ENCODE measurements at regions not wholly inside any gene's neighbourhood (a gene's known extent, or its start where the extent isn't known, plus 50 kb on each side); places are given as distances from the start of the nearest gene placed in this dataset.
"Not testable (repeated sequence)": the region's sequence is repeated elsewhere in the genome, so short reads cannot be mapped to it uniquely, and the experiment has no call there.

DNA sequence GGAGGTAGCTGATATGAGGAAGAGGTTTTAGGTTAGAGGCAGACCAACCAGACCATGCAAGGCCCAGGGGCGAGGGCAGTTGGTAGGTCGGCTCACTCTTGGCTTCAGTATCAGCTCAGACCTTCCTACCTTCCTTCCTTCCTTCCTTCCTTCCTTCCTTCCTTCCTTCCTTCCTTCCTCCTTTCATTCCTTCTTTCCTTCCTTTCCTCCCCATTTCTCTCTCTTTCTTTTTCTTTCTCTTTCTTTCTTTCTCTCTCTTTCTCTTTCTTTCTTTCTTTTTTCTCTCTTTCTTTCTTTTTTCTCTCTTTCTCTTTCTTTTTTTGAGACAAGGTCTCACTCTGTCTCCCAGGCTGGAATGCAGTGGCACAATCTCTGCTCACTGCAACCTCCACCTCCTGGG, 89.1 kb downstream of the MAB21L3 start:
- H3F3A ChIP-seq (replicated peaks; ENCODE audit: insufficient read depth); DNase-seq; H4K20me1 ChIP-seq (ENCODE audit: insufficient read depth); H3K9me2 ChIP-seq; H3K4me1 ChIP-seq (ENCODE audit: control insufficient read depth in 1 of 2, insufficient read depth in 2 of 2, low read depth in 1 of 2, low read length in 1 of 2); H3K9me3 ChIP-seq; H3K79me2 ChIP-seq (ENCODE audit: insufficient read depth); POLR2A ChIA-PET; H3K4me2 ChIP-seq; H2AFZ ChIP-seq (ENCODE audit: low read depth); H3K36me3 ChIP-seq (replicated peaks in 1 of 2; ENCODE audit: control insufficient read depth in 1 of 2, insufficient read depth in 2 of 2, low read length in 1 of 2); H3K27ac ChIP-seq (ENCODE audit: low read depth in 2 of 2, low read length in 1 of 2); H3K27me3 ChIP-seq (ENCODE audit: insufficient read depth); H3K9ac ChIP-seq; H3K4me3 ChIP-seq (ENCODE audit: low read depth in 2 of 2, low read length in 1 of 2): not testable (repeated sequence)
- CTCF ChIA-PET, result interaction anchor here (1.5 kb wide), 1 partner anchor 285 kb away, joined by 6 read pairs; no protein-coding TSS in a partner anchor
- 31% methylated on average over 2 of the region's 2 CpGs for WGBS (ENCODE audit: low lambda C conversion rate)

DNA sequence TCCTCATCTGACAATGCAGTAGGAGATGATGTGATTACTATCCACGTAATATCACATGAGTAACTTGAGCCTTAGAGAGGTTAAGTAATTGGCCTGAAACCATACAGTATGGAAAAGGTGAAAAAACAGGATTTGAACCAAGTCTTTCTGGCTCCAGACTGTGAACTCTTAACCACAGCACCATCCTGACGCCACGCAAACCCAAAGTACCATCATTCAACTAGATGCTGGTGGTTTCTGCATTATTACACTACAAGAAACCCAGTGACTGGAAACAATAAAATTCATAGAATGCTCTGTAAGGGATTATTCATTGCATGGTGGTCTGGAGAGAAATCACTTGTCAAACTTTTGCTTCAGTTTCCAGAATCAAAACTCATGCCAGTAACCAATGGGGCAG, 90.7 kb downstream of the MAB21L3 start:
- POLR2A ChIA-PET, result no interaction called here
- H3K4me3 ChIP-seq (ENCODE audit: low read depth in 2 of 2, low read length in 1 of 2), result no peak overlapping the region
- TF ChIP-seq TEAD4 (IDR thresholded peaks at IDR 0.05; ENCODE audit: borderline replicate concordance, insufficient read depth) (no peak), FOXJ3 (CRISPR knock-in tag; IDR thresholded peaks at IDR 0.05) (no peak), FOSL2 (IDR thresholded peaks at IDR 0.05; ENCODE audit: borderline replicate concordance, low read depth) (no peak), NFIC (IDR thresholded peaks at IDR 0.05; ENCODE audit: borderline replicate concordance) (no peak), RAD21 (IDR thresholded peaks at IDR 0.05; ENCODE audit: low read length) (no peak), CHD2 (IDR thresholded peaks at IDR 0.05; ENCODE audit: low read length, partially characterized antibody) (no peak), GABPA (IDR thresholded peaks at IDR 0.05; ENCODE audit: low read depth) (no peak), MXI1 (IDR thresholded peaks at IDR 0.05; ENCODE audit: low read depth, low read length) (no peak), YY1 (IDR thresholded peaks at IDR 0.05; ENCODE audit: low read depth) (no peak)
- TF ChIP-seq, protein P1, sequence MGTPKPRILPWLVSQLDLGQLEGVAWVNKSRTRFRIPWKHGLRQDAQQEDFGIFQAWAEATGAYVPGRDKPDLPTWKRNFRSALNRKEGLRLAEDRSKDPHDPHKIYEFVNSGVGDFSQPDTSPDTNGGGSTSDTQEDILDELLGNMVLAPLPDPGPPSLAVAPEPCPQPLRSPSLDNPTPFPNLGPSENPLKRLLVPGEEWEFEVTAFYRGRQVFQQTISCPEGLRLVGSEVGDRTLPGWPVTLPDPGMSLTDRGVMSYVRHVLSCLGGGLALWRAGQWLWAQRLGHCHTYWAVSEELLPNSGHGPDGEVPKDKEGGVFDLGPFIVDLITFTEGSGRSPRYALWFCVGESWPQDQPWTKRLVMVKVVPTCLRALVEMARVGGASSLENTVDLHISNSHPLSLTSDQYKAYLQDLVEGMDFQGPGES (IDR thresholded peaks at IDR 0.05; ENCODE audit: low read depth, low read length), result no peak
- no peaks in the 10 kb centered on the region for H3K36me3 ChIP-seq (replicated peaks in 1 of 2; ENCODE audit: control insufficient read depth in 1 of 2, insufficient read depth in 2 of 2, low read length in 1 of 2)
- H3F3A ChIP-seq (replicated peaks; ENCODE audit: insufficient read depth), result no peaks in the 10 kb centered on the region
- H3K9ac ChIP-seq, result no peak overlapping the region
- H3K27me3 ChIP-seq (ENCODE audit: insufficient read depth), result no peaks in the 10 kb centered on the region
- no peak overlapping the region for H2AFZ ChIP-seq (ENCODE audit: low read depth)
- H3K9me2 ChIP-seq, result no peaks in the 10 kb centered on the region
- no peaks in the 10 kb centered on the region for H3K9me3 ChIP-seq
- H3K27ac ChIP-seq (ENCODE audit: low read depth in 2 of 2, low read length in 1 of 2), result no peak overlapping the region
- H3K4me2 ChIP-seq, result no peak overlapping the region
- H3K79me2 ChIP-seq (ENCODE audit: insufficient read depth), result no peaks in the 10 kb centered on the region
- CTCF ChIA-PET, result no interaction called here
- H3K4me1 ChIP-seq (ENCODE audit: control insufficient read depth in 1 of 2, insufficient read depth in 2 of 2, low read depth in 1 of 2, low read length in 1 of 2), result no peaks in the 10 kb centered on the region; a peak in 1 of 4 replicates
- WGBS (ENCODE audit: low lambda C conversion rate), result 49% methylated on average over 3 of the region's 3 CpGs
- DNase-seq, result no peak
- no peaks in the 10 kb centered on the region for H4K20me1 ChIP-seq (ENCODE audit: insufficient read depth)

DNA sequence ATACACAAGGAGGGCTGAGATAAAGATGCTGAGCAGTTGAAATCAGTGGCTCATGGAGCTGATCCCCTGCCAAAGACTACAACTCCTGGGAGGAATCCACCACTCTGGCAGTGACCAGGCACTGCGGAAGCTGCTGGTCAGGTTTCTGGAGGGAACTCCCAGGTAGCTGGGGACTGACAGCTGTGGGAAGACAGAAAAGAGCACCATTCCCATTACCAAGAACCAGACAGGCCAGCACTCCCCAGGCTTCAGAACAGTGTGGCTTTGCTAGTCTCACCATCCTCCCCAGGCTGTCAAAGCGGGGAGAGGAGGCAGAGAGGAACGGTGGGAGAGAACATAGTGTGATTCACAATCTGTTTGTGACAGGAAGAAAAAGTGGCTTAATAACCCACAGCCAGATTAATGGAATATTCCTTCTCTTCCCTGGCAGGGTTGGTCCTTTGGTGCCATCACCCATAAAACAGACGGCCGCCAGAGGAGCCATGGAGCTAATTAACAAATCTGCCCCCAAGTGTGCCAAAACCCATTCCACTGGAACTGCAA, 92.1 kb downstream of the MAB21L3 start:
- Histone ChIP-seq H3K79me2 (ENCODE audit: insufficient read depth) (no peaks in the 10 kb centered on the region), H2AFZ (ENCODE audit: low read depth) (no peak overlapping the region), H3F3A (replicated peaks; ENCODE audit: insufficient read depth) (no peaks in the 10 kb centered on the region), H3K4me1 (ENCODE audit: control insufficient read depth in 1 of 2, insufficient read depth in 2 of 2, low read depth in 1 of 2, low read length in 1 of 2) (no peaks in the 10 kb centered on the region; a peak in 1 of 4 replicates), H3K9me3 (no peaks in the 10 kb centered on the region), H4K20me1 (ENCODE audit: insufficient read depth) (no peaks in the 10 kb centered on the region), H3K36me3 (replicated peaks in 1 of 2; ENCODE audit: control insufficient read depth in 1 of 2, insufficient read depth in 2 of 2, low read length in 1 of 2) (no peaks in the 10 kb centered on the region), H3K4me2 (no peak overlapping the region), H3K27me3 (ENCODE audit: insufficient read depth) (no peaks in the 10 kb centered on the region), H3K9me2 (no peaks in the 10 kb centered on the region), H3K9ac (no peak overlapping the region), H3K4me3 (ENCODE audit: low read depth in 2 of 2, low read length in 1 of 2) (no peak overlapping the region), H3K27ac (ENCODE audit: low read depth in 2 of 2, low read length in 1 of 2) (no peak overlapping the region)
- POLR2A ChIA-PET, result no interaction called here
- DNase-seq, result no peak
- 42% methylated on average over 4 of the region's 5 CpGs for WGBS (ENCODE audit: low lambda C conversion rate)
- CTCF ChIA-PET, result interaction anchor here (1.5 kb wide), 1 partner anchor 282 kb away, joined by 4 read pairs; no protein-coding TSS in a partner anchor
- TF ChIP-seq FOXM1 (IDR thresholded peaks at IDR 0.05; ENCODE audit: low read depth) (no peak), FOSL2 (IDR thresholded peaks at IDR 0.05; ENCODE audit: borderline replicate concordance, low read depth) (no peak), TEAD4 (IDR thresholded peaks at IDR 0.05; ENCODE audit: borderline replicate concordance, insufficient read depth) (no peak), NFIC (IDR thresholded peaks at IDR 0.05; ENCODE audit: borderline replicate concordance) (no peak), RAD21 (IDR thresholded peaks at IDR 0.05; ENCODE audit: low read length) (no peak), SIN3A (IDR thresholded peaks at IDR 0.05; ENCODE audit: borderline replicate concordance, low read depth, low read length) (no peak), YY1 (IDR thresholded peaks at IDR 0.05; ENCODE audit: low read depth) (no peak), MXI1 (IDR thresholded peaks at IDR 0.05; ENCODE audit: low read depth, low read length) (no peak), SMC3 (IDR thresholded peaks at IDR 0.05; ENCODE audit: low read depth, low read length) (no peak), ELF1 (IDR thresholded peaks at IDR 0.05) (no peak)
- TF ChIP-seq, protein P2, sequence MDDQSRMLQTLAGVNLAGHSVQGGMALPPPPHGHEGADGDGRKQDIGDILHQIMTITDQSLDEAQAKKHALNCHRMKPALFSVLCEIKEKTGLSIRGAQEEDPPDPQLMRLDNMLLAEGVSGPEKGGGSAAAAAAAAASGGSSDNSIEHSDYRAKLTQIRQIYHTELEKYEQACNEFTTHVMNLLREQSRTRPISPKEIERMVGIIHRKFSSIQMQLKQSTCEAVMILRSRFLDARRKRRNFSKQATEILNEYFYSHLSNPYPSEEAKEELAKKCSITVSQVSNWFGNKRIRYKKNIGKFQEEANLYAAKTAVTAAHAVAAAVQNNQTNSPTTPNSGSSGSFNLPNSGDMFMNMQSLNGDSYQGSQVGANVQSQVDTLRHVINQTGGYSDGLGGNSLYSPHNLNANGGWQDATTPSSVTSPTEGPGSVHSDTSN (IDR thresholded peaks at IDR 0.05), result no peak
- TF ChIP-seq, protein P3, sequence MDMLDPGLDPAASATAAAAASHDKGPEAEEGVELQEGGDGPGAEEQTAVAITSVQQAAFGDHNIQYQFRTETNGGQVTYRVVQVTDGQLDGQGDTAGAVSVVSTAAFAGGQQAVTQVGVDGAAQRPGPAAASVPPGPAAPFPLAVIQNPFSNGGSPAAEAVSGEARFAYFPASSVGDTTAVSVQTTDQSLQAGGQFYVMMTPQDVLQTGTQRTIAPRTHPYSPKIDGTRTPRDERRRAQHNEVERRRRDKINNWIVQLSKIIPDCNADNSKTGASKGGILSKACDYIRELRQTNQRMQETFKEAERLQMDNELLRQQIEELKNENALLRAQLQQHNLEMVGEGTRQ (IDR thresholded peaks at IDR 0.05; ENCODE audit: borderline replicate concordance, low read depth, low read length), result no peak
- TF ChIP-seq, protein P4, sequence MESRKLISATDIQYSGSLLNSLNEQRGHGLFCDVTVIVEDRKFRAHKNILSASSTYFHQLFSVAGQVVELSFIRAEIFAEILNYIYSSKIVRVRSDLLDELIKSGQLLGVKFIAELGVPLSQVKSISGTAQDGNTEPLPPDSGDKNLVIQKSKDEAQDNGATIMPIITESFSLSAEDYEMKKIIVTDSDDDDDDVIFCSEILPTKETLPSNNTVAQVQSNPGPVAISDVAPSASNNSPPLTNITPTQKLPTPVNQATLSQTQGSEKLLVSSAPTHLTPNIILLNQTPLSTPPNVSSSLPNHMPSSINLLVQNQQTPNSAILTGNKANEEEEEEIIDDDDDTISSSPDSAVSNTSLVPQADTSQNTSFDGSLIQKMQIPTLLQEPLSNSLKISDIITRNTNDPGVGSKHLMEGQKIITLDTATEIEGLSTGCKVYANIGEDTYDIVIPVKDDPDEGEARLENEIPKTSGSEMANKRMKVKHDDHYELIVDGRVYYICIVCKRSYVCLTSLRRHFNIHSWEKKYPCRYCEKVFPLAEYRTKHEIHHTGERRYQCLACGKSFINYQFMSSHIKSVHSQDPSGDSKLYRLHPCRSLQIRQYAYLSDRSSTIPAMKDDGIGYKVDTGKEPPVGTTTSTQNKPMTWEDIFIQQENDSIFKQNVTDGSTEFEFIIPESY (IDR thresholded peaks at IDR 0.05; ENCODE audit: borderline replicate concordance, low read depth), result no peak

Measured in SK-N-SH (cell line).